ENCODE measurements at regions not wholly inside any gene's neighbourhood (a gene's known extent, or its start where the extent isn't known, plus 50 kb on each side); places are given as distances from the start of the nearest gene placed in this dataset.

- DNase-seq = no peak
These were observed 123.3 kb downstream of the ACKR3 start for GRCh38 chr2:236692937-236693336.

GRCh38 chr2:236693531-236693930 is 123.9 kb downstream of the ACKR3 start:
- DNase-seq = no peak

GRCh38 chr2:236694146-236694888 is 124.7 kb downstream of the ACKR3 start:
- DNase-seq = no peak

- no peak for DNase-seq
These were observed 127.2 kb downstream of the ACKR3 start for GRCh38 chr2:236696834-236697233.

GRCh38 chr2:236698016-236698627 is 128.5 kb downstream of the ACKR3 start:
- no peak for DNase-seq

- no peak for DNase-seq
These were observed 131.1 kb downstream of the ACKR3 start for GRCh38 chr2:236700703-236701102.

GRCh38 chr2:236702657-236703372 is 133.2 kb downstream of the ACKR3 start:
- DNase-seq = no peak

- no peak for DNase-seq
These were observed 133.7 kb downstream of the ACKR3 start for GRCh38 chr2:236703373-236703709.

GRCh38 chr2:236703906-236704305 is 134.3 kb downstream of the ACKR3 start:
- DNase-seq = no peak

- no peak for DNase-seq
These were observed 135.3 kb downstream of the ACKR3 start for GRCh38 chr2:236704887-236705286.

GRCh38 chr2:236705295-236706105 is 135.9 kb downstream of the ACKR3 start:
- DNase-seq = no peak

- DNase-seq = peak; percentile 35
These were observed 136.7 kb downstream of the ACKR3 start for GRCh38 chr2:236706288-236706687.

GRCh38 chr2:236706803-236707202 is 137.2 kb downstream of the ACKR3 start:
- DNase-seq = no peak

- DNase-seq = no peak
These were observed 141.8 kb downstream of the ACKR3 start for GRCh38 chr2:236711440-236711839.

GRCh38 chr2:236712304-236712703 is 142.7 kb downstream of the ACKR3 start:
- DNase-seq = peak; percentile 18

- no peak for DNase-seq
These were observed 143.5 kb downstream of the ACKR3 start for GRCh38 chr2:236712961-236713673.

GRCh38 chr2:236714080-236714479 is 144.5 kb downstream of the ACKR3 start:
- DNase-seq = no peak

- no peak for DNase-seq
These were observed 145.5 kb downstream of the ACKR3 start for GRCh38 chr2:236715077-236715476.

GRCh38 chr2:236715491-236715961 is 145.9 kb downstream of the ACKR3 start:
- no peak for DNase-seq

- DNase-seq = no peak
These were observed 147.5 kb downstream of the ACKR3 start for GRCh38 chr2:236717120-236717519.

- peak; percentile 29 for DNase-seq
These were observed 148.1 kb downstream of the ACKR3 start for GRCh38 chr2:236717729-236718128.

- DNase-seq = no peak
These were observed 148.8 kb downstream of the ACKR3 start for GRCh38 chr2:236718207-236718992.
